GM12872 (cell line): ENCODE measurements at regions not wholly inside any gene's neighbourhood (a gene's known extent, or its start where the extent isn't known, plus 50 kb on each side); places are given as distances from the start of the nearest gene placed in this dataset.

ENCODE experiments used
- CTCF ChIP-seq: IDR thresholded peaks from 3 replicates; pipeline ENCODE4 v1.5.1; 2011; ENCODE audit warnings: low read depth, mild to moderate bottlenecking, low read length, moderate library complexity; ENCODE audit not compliant: insufficient read depth

GRCh38 chr21:26709090-26709489 is 136.0 kb upstream of the CYYR1 start:
- TF ChIP-seq CTCF: no peak

GRCh38 chr21:26708223-26708800 is 135.2 kb upstream of the CYYR1 start:
- no peak for TF ChIP-seq CTCF

- no peak for TF ChIP-seq CTCF
Measured at GRCh38 chr21:26707246-26707645, 134.2 kb upstream of the CYYR1 start.

- TF ChIP-seq CTCF: no peak
Measured at GRCh38 chr21:26698416-26698815, 125.3 kb upstream of the CYYR1 start.

- no peak for TF ChIP-seq CTCF
Measured at GRCh38 chr21:26691416-26691815, 118.3 kb upstream of the CYYR1 start.

- TF ChIP-seq CTCF: no peak
Measured at GRCh38 chr21:26686705-26687104, 113.6 kb upstream of the CYYR1 start.

GRCh38 chr21:26686278-26686677 is 113.2 kb upstream of the CYYR1 start:
- TF ChIP-seq CTCF: no peak
